GM12878 (cell line): ENCODE measurements at regions not wholly inside any gene's neighbourhood (a gene's known extent, or its start where the extent isn't known, plus 50 kb on each side); places are given as distances from the start of the nearest gene placed in this dataset.
"Not testable (repeated sequence)": the region's sequence is repeated elsewhere in the genome, so short reads cannot be mapped to it uniquely, and the experiment has no call there.

ENCODE experiments used
- ATAC-seq: fragments of 200-7000 bp; cut with Tn5 transposase; 3 replicates; pipeline ENCODE4 v1.9.1; 2020; ENCODE audit warnings: mild to moderate bottlenecking, moderate library complexity
- BruUV-seq: library from RNA; stranded (reverse); fragments of 400-500 nt; replicated peaks from 2 replicates; lab custom pipeline; 2021; lab: Mats Ljungman, UMichigan
- CTCF ChIA-PET: fragments of 300-600 bp; sonication (Branson Sonifier 250); formaldehyde crosslinking; extraction: SDS; loops from one replicate; lab custom pipeline; 2021; ENCODE audit warnings: inconsistent platforms; lab: Yijun Ruan, JAX
- POLR2A ChIA-PET: fragments of 350-600 bp; formaldehyde crosslinking; extraction: SDS; loops from one replicate; lab custom pipeline; 2021; ENCODE audit warnings: inconsistent platforms; lab: Charles Lee
- RAD21 ChIA-PET: fragments of 300-600 bp; sonication (Branson Sonifier 250); formaldehyde crosslinking; loops from one replicate; lab custom pipeline; 2023; ENCODE audit warnings: antibody characterized with exemption; ENCODE audit not compliant: unreplicated experiment; lab: Charles Lee
- SMC1A ChIA-PET: fragments of 300-600 bp; sonication (Branson Sonifier 250); formaldehyde crosslinking; loops from one replicate; lab custom pipeline; 2023; ENCODE audit not compliant: unreplicated experiment, uncharacterized antibody; lab: Charles Lee
- DNase-seq: peaks from one replicate; pipeline ENCODE4 v3.0.0-alpha.2; 2011; ENCODE audit warnings: low read depth, low spot score
- FAIRE-seq: peaks from 3 replicates; lab custom pipeline; 2011; peaks lifted over from hg19 to GRCh38; lab: Jason Lieb, UNC
- H2AFZ ChIP-seq: 2 replicates; pipeline ENCODE4 v1.6.0; 2011; ENCODE audit warnings: low read depth, low read length, control low read depth; ENCODE audit not compliant: control insufficient read depth
- H3K27ac ChIP-seq: 2 replicates; pipeline ENCODE4 v1.5.1; 2011; ENCODE audit warnings: control low read depth; ENCODE audit not compliant: control insufficient read depth, insufficient read depth
- H3K27me3 ChIP-seq, 2 experiments: replicated peaks in 1 of 2; 2 replicates each; pipeline versions ENCODE4 v1.6.0 to v1.6.1; 2011; ENCODE audit warnings: low read length in 1 of 2; ENCODE audit not compliant: control insufficient read depth in 2 of 2, insufficient read depth in 2 of 2
- H3K36me3 ChIP-seq, 2 experiments: 2 replicates each; pipeline ENCODE4 v1.5.1; 2011; ENCODE audit warnings: low read length in 1 of 2; ENCODE audit not compliant: control insufficient read depth in 2 of 2, insufficient read depth in 2 of 2
- H3K4me1 ChIP-seq: 2 replicates; pipeline ENCODE4 v1.6.1; 2011; ENCODE audit warnings: mild to moderate bottlenecking, low read length, moderate library complexity, mixed read lengths; ENCODE audit not compliant: control insufficient read depth, insufficient read depth
- H3K4me2 ChIP-seq: 2 replicates; pipeline ENCODE4 v1.6.0; 2011; ENCODE audit warnings: control low read depth; ENCODE audit not compliant: control insufficient read depth, insufficient read depth
- H3K4me3 ChIP-seq: fragments of 200-600 bp; sonication (generic); 2 replicates; pipeline ENCODE4 v1.5.1; 2016
- H3K79me2 ChIP-seq: 2 replicates; pipeline ENCODE4 v1.6.0; 2011; ENCODE audit warnings: low read length; ENCODE audit not compliant: control insufficient read depth, insufficient read depth
- H3K9ac ChIP-seq: 2 replicates; pipeline ENCODE4 v1.8.0; 2011; ENCODE audit warnings: low read length, control low read depth, mixed read lengths; ENCODE audit not compliant: control insufficient read depth, insufficient read depth
- H3K9me3 ChIP-seq: replicated peaks from 3 replicates; pipeline ENCODE4 v1.5.1; 2011; ENCODE audit warnings: mild to moderate bottlenecking, low read length; ENCODE audit not compliant: control insufficient read depth, insufficient read depth
- H4K20me1 ChIP-seq: 2 replicates; pipeline ENCODE4 v1.6.0; 2011; ENCODE audit not compliant: control insufficient read depth, insufficient read depth
- RAD21 ChIP-seq: IDR thresholded peaks from 2 replicates; pipeline ENCODE4 v1.6.1; 2011; ENCODE audit warnings: mild to moderate bottlenecking, low read depth, low read length, moderate library complexity; ENCODE audit not compliant: insufficient read depth
- WGBS: methylation state at CpG from one replicate; pipeline ENCODE4 v1.1.6; 2016; ENCODE audit warnings: low lambda C conversion rate; ENCODE audit not compliant: insufficient replicate concordance, insufficient coverage; ENCODE audit errors: missing lambda C conversion rate; 5-methylcytosine and 5-hydroxymethylcytosine counted together
- in situ Hi-C: fragments of 300-500 bp; cut with MboI; formaldehyde crosslinking; loops from 9 replicates; pipeline ENCODE4 v1.14.3; 2018; ENCODE audit warnings: mixed read lengths
- intact Hi-C: fragments of 100-400 bp; cut with micrococcal nuclease; formaldehyde crosslinking; loops from one replicate; pipeline ENCODE4 v1.14.2; 2022; ENCODE audit not compliant: unreplicated experiment

DNA sequence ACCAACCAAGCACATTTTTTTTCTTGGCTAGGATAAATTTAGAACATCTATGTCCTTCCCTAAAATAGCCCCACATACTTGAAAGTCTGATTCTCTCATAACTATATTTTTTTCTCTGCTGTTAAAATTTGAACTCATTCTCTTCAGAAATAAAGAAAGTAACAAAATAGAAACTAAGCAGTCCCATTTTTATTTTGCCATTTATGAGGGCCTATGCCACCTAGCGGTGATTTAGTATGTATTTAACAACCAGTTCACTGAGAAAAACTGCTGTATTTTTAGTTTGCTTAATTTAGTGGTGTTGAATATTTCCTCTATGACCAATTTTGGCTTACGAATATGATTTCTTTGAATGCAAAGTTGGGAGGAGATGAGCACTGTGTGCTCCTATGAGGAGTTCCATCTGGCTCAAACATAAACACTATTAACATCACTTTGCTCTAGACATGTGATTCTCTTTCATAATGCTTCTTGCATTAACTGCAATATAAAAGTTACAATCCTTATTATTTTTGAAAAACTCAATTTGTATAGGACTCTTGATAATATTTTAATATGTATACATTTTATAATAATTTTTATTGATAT, 116.6 kb downstream of the SYT15B start:
- DNase-seq, H3K9me3 ChIP-seq, RAD21 ChIA-PET, intact Hi-C loops, H3K36me3 ChIP-seq, H3K4me3 ChIP-seq, H3K9ac ChIP-seq, POLR2A ChIA-PET, BruUV-seq, H3K79me2 ChIP-seq, H3K27me3 ChIP-seq, in situ Hi-C loops, H4K20me1 ChIP-seq, H2AFZ ChIP-seq, H3K27ac ChIP-seq, H3K4me2 ChIP-seq, FAIRE-seq, SMC1A ChIA-PET, H3K4me1 ChIP-seq, CTCF ChIA-PET: not testable (repeated sequence)
- 0% methylated on average over 2 of the region's 2 CpGs for WGBS
- TF ChIP-seq RAD21, result peak; percentile 24; the same call in 1 of the 2 replicates
- ATAC-seq, result peak; percentile 45; the same call in 2 of the 3 replicates

DNA sequence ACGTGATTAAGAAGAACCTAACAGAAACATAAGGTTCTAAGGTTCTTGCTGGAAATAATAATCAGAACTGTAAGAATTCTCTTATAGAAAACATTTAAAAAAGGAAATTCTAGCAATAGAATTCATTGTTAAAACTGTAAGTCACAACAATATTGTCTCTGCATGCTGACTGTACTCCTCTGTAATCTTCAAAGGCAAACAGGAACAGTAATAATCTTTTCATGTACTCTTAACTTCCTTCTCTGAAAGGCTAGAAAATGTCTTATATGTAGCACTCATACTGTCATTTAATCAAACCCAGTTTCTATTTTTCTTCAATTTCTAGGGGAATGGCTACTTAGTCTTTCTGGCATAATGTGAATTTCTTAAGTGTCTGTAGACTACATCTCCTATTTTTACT, 103.5 kb upstream of the AGAP9 start:
- H3K4me1 ChIP-seq, RAD21 ChIA-PET, SMC1A ChIA-PET, H4K20me1 ChIP-seq, H3K9me3 ChIP-seq, BruUV-seq, POLR2A ChIA-PET, H3K4me2 ChIP-seq, intact Hi-C loops, H2AFZ ChIP-seq, H3K4me3 ChIP-seq, H3K27me3 ChIP-seq, H3K79me2 ChIP-seq, H3K36me3 ChIP-seq, H3K9ac ChIP-seq, DNase-seq, CTCF ChIA-PET, FAIRE-seq, H3K27ac ChIP-seq, in situ Hi-C loops, ATAC-seq: not testable (repeated sequence)
- WGBS, result no CpG with 5 or more reads among the region's 1 CpG

DNA sequence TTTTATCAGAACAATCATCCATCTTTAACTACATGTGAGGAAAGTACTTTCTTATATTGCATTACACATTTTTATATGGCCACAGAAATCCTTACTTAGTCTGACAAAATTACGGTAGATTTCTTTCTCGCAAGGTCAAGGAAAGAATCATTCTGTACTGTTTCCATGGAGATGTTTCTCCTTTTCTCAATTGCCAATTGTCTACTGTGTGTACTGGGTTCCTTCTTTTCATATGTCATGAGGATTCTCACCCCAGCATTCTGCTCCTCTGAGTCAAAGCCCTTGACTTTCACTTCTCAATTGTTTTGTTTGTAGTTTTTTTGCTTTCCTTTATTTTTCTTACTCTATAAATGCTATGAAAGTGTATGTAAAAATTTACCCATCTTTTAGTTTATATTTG, 99.3 kb upstream of the AGAP9 start:
- BruUV-seq, H3K9ac ChIP-seq, RAD21 ChIA-PET, H3K4me3 ChIP-seq, in situ Hi-C loops, H3K36me3 ChIP-seq, H3K4me1 ChIP-seq, CTCF ChIA-PET, intact Hi-C loops, H3K9me3 ChIP-seq, H3K27ac ChIP-seq, H3K4me2 ChIP-seq, FAIRE-seq, H2AFZ ChIP-seq, H4K20me1 ChIP-seq, DNase-seq, H3K79me2 ChIP-seq, H3K27me3 ChIP-seq, SMC1A ChIA-PET, ATAC-seq, POLR2A ChIA-PET: not testable (repeated sequence)
- no CpG with 5 or more reads among the region's 2 CpGs for WGBS

DNA sequence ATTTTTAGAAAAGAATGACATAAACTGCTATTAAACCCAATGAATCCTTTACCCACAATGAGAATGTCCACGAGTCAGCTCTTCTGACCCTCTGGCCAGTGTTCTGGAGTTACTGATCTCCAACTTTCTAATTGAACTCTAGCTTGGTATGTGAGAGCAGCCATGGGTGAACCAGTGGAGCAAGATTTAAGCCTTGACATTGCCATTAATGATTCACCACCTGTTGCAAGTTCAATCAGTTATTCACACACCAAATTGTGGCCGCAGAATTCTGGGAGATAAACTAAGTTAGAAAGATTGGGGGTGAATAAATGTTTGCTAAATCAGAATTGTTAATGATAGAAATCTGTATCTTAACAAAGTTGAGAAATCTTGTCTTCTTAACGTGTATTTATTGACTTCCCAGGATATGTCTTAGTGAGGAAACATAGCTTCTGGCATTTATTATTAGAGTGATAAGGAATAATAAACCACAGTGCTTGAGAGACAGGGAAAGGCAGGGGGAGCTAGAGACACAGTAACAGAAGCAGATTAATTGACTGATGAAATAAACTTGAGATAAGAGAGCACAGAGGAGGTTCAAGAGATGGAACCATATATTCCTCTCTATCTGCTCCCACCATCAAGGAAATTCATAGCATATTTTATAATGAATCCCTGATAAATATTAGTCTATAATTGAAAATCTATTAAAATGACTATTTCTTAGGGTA, 96.0 kb upstream of the AGAP9 start:
- SMC1A ChIA-PET, ATAC-seq, in situ Hi-C loops, H3K4me1 ChIP-seq, H2AFZ ChIP-seq, H3K27me3 ChIP-seq, CTCF ChIA-PET, DNase-seq, POLR2A ChIA-PET, H3K27ac ChIP-seq, H3K4me2 ChIP-seq, H4K20me1 ChIP-seq, FAIRE-seq, H3K36me3 ChIP-seq, intact Hi-C loops, H3K79me2 ChIP-seq, BruUV-seq, H3K9ac ChIP-seq, RAD21 ChIA-PET, H3K4me3 ChIP-seq, H3K9me3 ChIP-seq: not testable (repeated sequence)
- no CpG with 5 or more reads among the region's 3 CpGs for WGBS
